ENCODE measurements at regions not wholly inside any gene's neighbourhood (a gene's known extent, or its start where the extent isn't known, plus 50 kb on each side); places are given as distances from the start of the nearest gene placed in this dataset.

DNA sequence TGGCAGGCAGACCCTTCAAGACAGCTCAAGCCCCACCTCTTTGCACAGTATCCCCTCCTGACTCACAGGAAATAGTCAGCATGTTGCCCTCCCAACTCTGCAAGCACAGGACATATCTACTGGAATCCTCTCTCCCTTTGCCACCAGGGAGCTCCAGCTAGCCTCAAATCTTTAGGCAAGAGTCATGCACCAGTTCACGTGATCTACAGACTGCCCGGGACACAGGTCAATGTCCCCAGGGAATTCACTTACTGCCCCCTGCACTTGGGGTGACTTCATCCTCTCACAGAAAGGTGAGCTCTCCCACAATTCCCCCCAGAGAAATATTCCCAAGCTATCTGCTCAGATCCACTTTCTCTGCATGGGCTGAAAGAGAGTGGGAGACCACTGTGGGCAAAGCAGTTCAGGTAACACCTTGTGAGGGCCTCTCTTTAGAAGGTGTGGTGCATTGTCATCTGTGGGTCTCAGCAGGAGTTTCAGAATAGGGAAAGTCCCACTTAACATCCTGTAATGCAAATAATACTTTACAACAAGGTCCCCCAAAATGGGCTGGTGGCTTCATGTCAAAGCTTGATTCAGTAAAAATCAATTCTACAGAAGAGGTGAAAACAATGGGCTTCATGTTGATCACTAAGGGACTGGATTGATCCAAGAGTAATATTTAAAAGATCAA is 129.9 kb downstream of the NOC3L start:
- TF ChIP-seq, protein P1, sequence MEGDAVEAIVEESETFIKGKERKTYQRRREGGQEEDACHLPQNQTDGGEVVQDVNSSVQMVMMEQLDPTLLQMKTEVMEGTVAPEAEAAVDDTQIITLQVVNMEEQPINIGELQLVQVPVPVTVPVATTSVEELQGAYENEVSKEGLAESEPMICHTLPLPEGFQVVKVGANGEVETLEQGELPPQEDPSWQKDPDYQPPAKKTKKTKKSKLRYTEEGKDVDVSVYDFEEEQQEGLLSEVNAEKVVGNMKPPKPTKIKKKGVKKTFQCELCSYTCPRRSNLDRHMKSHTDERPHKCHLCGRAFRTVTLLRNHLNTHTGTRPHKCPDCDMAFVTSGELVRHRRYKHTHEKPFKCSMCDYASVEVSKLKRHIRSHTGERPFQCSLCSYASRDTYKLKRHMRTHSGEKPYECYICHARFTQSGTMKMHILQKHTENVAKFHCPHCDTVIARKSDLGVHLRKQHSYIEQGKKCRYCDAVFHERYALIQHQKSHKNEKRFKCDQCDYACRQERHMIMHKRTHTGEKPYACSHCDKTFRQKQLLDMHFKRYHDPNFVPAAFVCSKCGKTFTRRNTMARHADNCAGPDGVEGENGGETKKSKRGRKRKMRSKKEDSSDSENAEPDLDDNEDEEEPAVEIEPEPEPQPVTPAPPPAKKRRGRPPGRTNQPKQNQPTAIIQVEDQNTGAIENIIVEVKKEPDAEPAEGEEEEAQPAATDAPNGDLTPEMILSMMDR (IDR thresholded peaks at IDR 0.05; ENCODE audit: low read length), result no peak
- TF ChIP-seq EZH2phosphoT487 (IDR thresholded peaks at IDR 0.05; ENCODE audit: low read length), result no peak
